Peyer's patch (tissue), 4 donors: ENCODE measurements at regions not wholly inside any gene's neighbourhood (a gene's known extent, or its start where the extent isn't known, plus 50 kb on each side); places are given as distances from the start of the nearest gene placed in this dataset.

Source experiments
- CTCF ChIP-seq, 6 experiments: fragments of 450-650 bp in 4 of 6; fragments of 200-600 bp in 2 of 6; sonication (generic) in 1 of 6; IDR thresholded peaks; one replicate each; pipeline ENCODE4 v1.5.1; 2017 to 2019; ENCODE audit warnings: antibody characterized with exemption in 6 of 6, mild to moderate bottlenecking in 3 of 6, moderate library complexity in 1 of 6
- POLR2A ChIP-seq, 2 donors: fragments of 450-650 bp; IDR thresholded peaks; one replicate each; pipeline ENCODE4 v1.5.1; 2017; ENCODE audit warnings: antibody characterized with exemption in 2 of 2, mild to moderate bottlenecking in 2 of 2, moderate library complexity in 2 of 2

GRCh38 chr16:10300905-10301304, 85.0 kb upstream of the ATF7IP2 start:
- no peak for TF ChIP-seq CTCF (IDR thresholded peaks at IDR 0.05)
- TF ChIP-seq POLR2A (IDR thresholded peaks at IDR 0.05) = no peak
